Stomach (tissue), 8 donors: ENCODE measurements at regions not wholly inside any gene's neighbourhood (a gene's known extent, or its start where the extent isn't known, plus 50 kb on each side); places are given as distances from the start of the nearest gene placed in this dataset.

Experiments used
- DNase-seq, 2 donors: peaks; one replicate each; pipeline versions ENCODE4 v3.0.0 to v3.0.0-alpha.2; 2013 to 2019
- H3K27ac ChIP-seq, 5 donors: fragments of 200-600 bp in 4 of 5; sonication (generic) in 4 of 5; one replicate each; pipeline ENCODE4 v1.5.1; 2013 to 2019; ENCODE audit warnings: mild to moderate bottlenecking in 1 of 5, moderate library complexity in 1 of 5
- H3K27me3 ChIP-seq, 3 donors: fragments of 200-600 bp; sonication (generic); one replicate each; pipeline ENCODE4 v1.5.1; 2017 to 2019; ENCODE audit warnings: mixed run types in 1 of 3
- H3K36me3 ChIP-seq, 4 donors: fragments of 200-600 bp; sonication (generic); 1 replicate in 3 of 4; 2 replicates in 1 of 4; pipeline ENCODE4 v1.5.1; 2016 to 2019
- H3K4me1 ChIP-seq, 4 donors: fragments of 200-600 bp; sonication (generic); one replicate each; pipeline ENCODE4 v1.5.1; 2016 to 2019
- H3K4me3 ChIP-seq, 4 donors: fragments of 200-600 bp; sonication (generic) in 3 of 4; one replicate each; pipeline ENCODE4 v1.5.1; 2016 to 2019; ENCODE audit warnings: mild to moderate bottlenecking in 1 of 4
- H3K9me3 ChIP-seq, 4 donors: fragments of 200-600 bp; sonication (generic); one replicate each; pipeline ENCODE4 v1.5.1; 2016 to 2019
- EP300 ChIP-seq: sonication (generic); formaldehyde crosslinking; IDR thresholded peaks from one replicate; pipeline ENCODE4 v1.6.1; 2017; ENCODE audit warnings: antibody characterized with exemption
- POLR2A ChIP-seq, 4 donors: fragments of 450-650 bp; IDR thresholded peaks; one replicate each; pipeline ENCODE4 v1.6.1; 2016; ENCODE audit warnings: antibody characterized with exemption in 4 of 4, control low read depth in 2 of 4, mild to moderate bottlenecking in 1 of 4, moderate library complexity in 1 of 4
- POLR2AphosphoS5 ChIP-seq, 3 donors: sonication (generic); formaldehyde crosslinking; IDR thresholded peaks; one replicate each; pipeline ENCODE4 v1.6.1; 2016; ENCODE audit warnings: antibody characterized with exemption in 3 of 3
- WGBS, 5 donors: extraction: QIAGEN DNeasy Blood & Tissue Kit in 3 of 5; methylation state at CpG; one replicate each; pipeline versions ENCODE4 v1.1.5 to v1.1.7; 2013 to 2018; 5-methylcytosine and 5-hydroxymethylcytosine counted together
- intact Hi-C: fragments of 100-400 bp; cut with DNase I; formaldehyde crosslinking; loops from one replicate; pipeline ENCODE4 v1.15.1; 2023; ENCODE audit warnings: low total_unique reads
- TF ChIP-seq, protein P1 (sequence below), 7 experiments: fragments of 450-650 bp in 4 of 7; fragments of 200-600 bp in 3 of 7; sonication (generic) in 3 of 7; IDR thresholded peaks; one replicate each; pipeline ENCODE4 v1.5.1; 2016 to 2019; ENCODE audit warnings: antibody characterized with exemption in 7 of 7, control low read depth in 2 of 7, mild to moderate bottlenecking in 1 of 7
- donor health status: healthy with polysubstance abuse.
- donor health status: Bipolar disorder and iron deficiency.
- donor health status: healthy.

GRCh38 chr1:212532469-212533147 lies 76.0 kb upstream of the ATF3 start:
- Histone ChIP-seq H3K27ac (no peak overlapping the region), H3K9me3 (peaks cover 0 to 9% (median 5%) of the 10 kb centered on the region in 4 donors), H3K4me1 (peaks cover 0 to 7% (median 0%) of the 10 kb centered on the region in 4 donors), H3K36me3 (no peaks in the 10 kb centered on the region), H3K27me3 (peaks cover 0 to 11% (median 0%) of the 10 kb centered on the region in 3 donors), H3K4me3 (no peak overlapping the region)
- intact Hi-C loops, result no loop called here
- 86 to 91% (median 87%) methylated on average over 6 of the region's 6 CpGs for WGBS, 5 donors
- TF ChIP-seq POLR2AphosphoS5 (IDR thresholded peaks at IDR 0.05) (no peak), POLR2A (IDR thresholded peaks at IDR 0.05) (no peak)
- TF ChIP-seq, protein P1, sequence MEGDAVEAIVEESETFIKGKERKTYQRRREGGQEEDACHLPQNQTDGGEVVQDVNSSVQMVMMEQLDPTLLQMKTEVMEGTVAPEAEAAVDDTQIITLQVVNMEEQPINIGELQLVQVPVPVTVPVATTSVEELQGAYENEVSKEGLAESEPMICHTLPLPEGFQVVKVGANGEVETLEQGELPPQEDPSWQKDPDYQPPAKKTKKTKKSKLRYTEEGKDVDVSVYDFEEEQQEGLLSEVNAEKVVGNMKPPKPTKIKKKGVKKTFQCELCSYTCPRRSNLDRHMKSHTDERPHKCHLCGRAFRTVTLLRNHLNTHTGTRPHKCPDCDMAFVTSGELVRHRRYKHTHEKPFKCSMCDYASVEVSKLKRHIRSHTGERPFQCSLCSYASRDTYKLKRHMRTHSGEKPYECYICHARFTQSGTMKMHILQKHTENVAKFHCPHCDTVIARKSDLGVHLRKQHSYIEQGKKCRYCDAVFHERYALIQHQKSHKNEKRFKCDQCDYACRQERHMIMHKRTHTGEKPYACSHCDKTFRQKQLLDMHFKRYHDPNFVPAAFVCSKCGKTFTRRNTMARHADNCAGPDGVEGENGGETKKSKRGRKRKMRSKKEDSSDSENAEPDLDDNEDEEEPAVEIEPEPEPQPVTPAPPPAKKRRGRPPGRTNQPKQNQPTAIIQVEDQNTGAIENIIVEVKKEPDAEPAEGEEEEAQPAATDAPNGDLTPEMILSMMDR (IDR thresholded peaks at IDR 0.05), result no peak
- no peak for DNase-seq

GRCh38 chr1:212533148-212533517 lies 75.4 kb upstream of the ATF3 start:
- Histone ChIP-seq H3K4me3 (no peak overlapping the region), H3K9me3 (peaks cover 0 to 12% (median 9%) of the 10 kb centered on the region in 4 donors), H3K27me3 (peaks cover 0 to 11% (median 0%) of the 10 kb centered on the region in 3 donors), H3K36me3 (no peaks in the 10 kb centered on the region), H3K4me1 (peaks cover 0 to 7% (median 0%) of the 10 kb centered on the region in 4 donors), H3K27ac (no peak overlapping the region)
- 91 to 96% (median 93%) methylated on average over 3 of the region's 3 CpGs for WGBS, 5 donors
- intact Hi-C loops, result no loop called here
- TF ChIP-seq POLR2A (IDR thresholded peaks at IDR 0.05), result no peak
- TF ChIP-seq, protein P1 (IDR thresholded peaks at IDR 0.05), result no peak
- no peak for TF ChIP-seq EP300
- TF ChIP-seq POLR2AphosphoS5 (IDR thresholded peaks at IDR 0.05), result no peak
- DNase-seq, result no peak

DNA sequence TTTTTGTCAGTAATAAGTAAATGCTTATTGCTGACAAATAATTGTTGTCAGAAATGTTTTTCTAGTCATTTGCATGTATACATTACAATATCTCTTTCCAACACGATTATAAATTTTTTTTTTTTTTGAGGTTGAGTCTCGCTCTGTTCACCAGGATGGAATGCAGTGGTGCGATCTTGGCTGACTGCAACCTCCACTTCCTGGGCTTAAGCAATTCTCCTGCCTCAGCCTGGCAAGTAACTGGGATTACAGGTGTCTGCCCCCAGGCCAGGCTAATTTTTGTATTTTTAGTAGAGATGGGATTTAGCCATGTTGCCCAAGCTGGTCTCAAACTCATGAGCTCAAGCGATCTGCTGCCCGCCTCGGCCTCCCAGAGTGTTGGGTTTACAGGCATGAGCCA lies 72.0 kb upstream of the ATF3 start:
- peaks cover 0 to 3% (median 0%) of the 10 kb centered on the region in 4 donors for H3K4me1 ChIP-seq
- WGBS, 5 donors, result 89 to 98% (median 96%) methylated on average over 6 of the region's 6 CpGs
- H3K36me3 ChIP-seq, result no peaks in the 10 kb centered on the region
- intact Hi-C loops, result no loop called here
- H3K27ac ChIP-seq, result no peak overlapping the region
- H3K4me3 ChIP-seq, result no peak overlapping the region
- H3K9me3 ChIP-seq, result peaks cover 0 to 12% (median 9%) of the 10 kb centered on the region in 4 donors
- TF ChIP-seq POLR2A (IDR thresholded peaks at IDR 0.05), result no peak
- TF ChIP-seq POLR2AphosphoS5 (IDR thresholded peaks at IDR 0.05), result no peak
- TF ChIP-seq, protein P1 (IDR thresholded peaks at IDR 0.05), result no peak
- no peak for TF ChIP-seq EP300
- DNase-seq, result no peak
- H3K27me3 ChIP-seq, result no peaks in the 10 kb centered on the region

DNA sequence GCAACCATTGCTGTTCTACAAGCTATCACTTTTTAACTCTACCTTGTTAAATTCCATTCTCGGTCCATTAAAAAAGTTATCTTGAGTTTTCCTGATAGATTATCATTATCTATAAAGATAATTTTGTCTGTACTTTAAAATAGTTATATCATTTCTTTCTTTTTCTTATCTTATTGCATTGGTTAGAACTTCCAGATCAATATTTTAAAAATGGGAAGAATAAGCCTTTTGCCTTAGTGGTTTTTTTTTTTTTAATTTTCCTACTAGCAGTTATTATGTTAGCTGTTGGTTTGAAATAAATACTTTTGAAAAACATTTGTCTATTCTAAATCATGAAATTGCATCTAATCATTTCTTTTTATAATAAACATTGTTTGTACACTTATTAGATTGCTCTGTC lies 71.0 kb upstream of the ATF3 start:
- WGBS, 5 donors, result 0 to 24% (median 0%) methylated on average over 1 of the region's 1 CpG
- no peaks in the 10 kb centered on the region for H3K4me1 ChIP-seq
- intact Hi-C loops, result no loop called here

More for the DNA sequence above, 71.0 kb upstream of the ATF3 start:
- Histone ChIP-seq H3K27me3 (no peaks in the 10 kb centered on the region), H3K36me3 (no peaks in the 10 kb centered on the region), H3K27ac (no peak overlapping the region), H3K4me3 (no peak overlapping the region), H3K9me3 (peaks cover 0 to 12% (median 9%) of the 10 kb centered on the region in 4 donors)
- no peak for TF ChIP-seq POLR2AphosphoS5 (IDR thresholded peaks at IDR 0.05)
- TF ChIP-seq, protein P1 (IDR thresholded peaks at IDR 0.05), result no peak
- no peak for TF ChIP-seq POLR2A (IDR thresholded peaks at IDR 0.05)
- TF ChIP-seq EP300, result no peak
- DNase-seq, result no peak
